Activated CD8-positive, alpha-beta T cell treated with anti-CD3 and anti-CD28 coated beads for 36 hours (primary cell): ENCODE measurements at regions not wholly inside any gene's neighbourhood (a gene's known extent, or its start where the extent isn't known, plus 50 kb on each side); places are given as distances from the start of the nearest gene placed in this dataset.
"Not testable (repeated sequence)": the region's sequence is repeated elsewhere in the genome, so short reads cannot be mapped to it uniquely, and the experiment has no call there.

Experiments
- ATAC-seq: fragments of 200-7000 bp; cut with Tn5 transposase; one replicate; pipeline ENCODE4 v1.10.0; 2021; ENCODE audit warnings: mild to moderate bottlenecking, moderate library complexity
- CTCF ChIA-PET: fragments of 350-600 bp; sonication (Branson Sonifier 250); formaldehyde crosslinking; loops from one replicate; lab custom pipeline; 2021; ENCODE audit warnings: antibody characterized with exemption; lab: Charles Lee
- POLR2A ChIA-PET: fragments of 350-600 bp; sonication (Branson Sonifier 250); formaldehyde crosslinking; loops from one replicate; lab custom pipeline; 2021; ENCODE audit warnings: antibody characterized with exemption; lab: Charles Lee
- DNase-seq: peaks from one replicate; pipeline ENCODE4 v3.0.0-alpha.2; 2020
- H3K27ac Mint-ChIP-seq: one replicate; pipeline ENCODE4 v1.8.0; 2021; ENCODE audit warnings: mild to moderate bottlenecking, mixed read lengths
- H3K27me3 Mint-ChIP-seq: one replicate; pipeline ENCODE4 v1.8.0; 2021; ENCODE audit warnings: mixed read lengths
- H3K36me3 Mint-ChIP-seq: one replicate; pipeline ENCODE4 v1.8.0; 2021; ENCODE audit warnings: low read depth, mixed read lengths
- H3K4me1 Mint-ChIP-seq: one replicate; pipeline ENCODE4 v1.8.0; 2021; ENCODE audit warnings: low read depth, mixed read lengths
- H3K4me3 Mint-ChIP-seq: one replicate; pipeline ENCODE4 v1.8.0; 2021; ENCODE audit warnings: mild to moderate bottlenecking, moderate library complexity, mixed read lengths
- H3K9me3 Mint-ChIP-seq: one replicate; pipeline ENCODE4 v1.8.0; 2021; ENCODE audit warnings: mixed read lengths
- intact Hi-C: fragments of 100-400 bp; cut with micrococcal nuclease; formaldehyde crosslinking; loops from one replicate; pipeline ENCODE4 v1.10.0; 2022

DNA sequence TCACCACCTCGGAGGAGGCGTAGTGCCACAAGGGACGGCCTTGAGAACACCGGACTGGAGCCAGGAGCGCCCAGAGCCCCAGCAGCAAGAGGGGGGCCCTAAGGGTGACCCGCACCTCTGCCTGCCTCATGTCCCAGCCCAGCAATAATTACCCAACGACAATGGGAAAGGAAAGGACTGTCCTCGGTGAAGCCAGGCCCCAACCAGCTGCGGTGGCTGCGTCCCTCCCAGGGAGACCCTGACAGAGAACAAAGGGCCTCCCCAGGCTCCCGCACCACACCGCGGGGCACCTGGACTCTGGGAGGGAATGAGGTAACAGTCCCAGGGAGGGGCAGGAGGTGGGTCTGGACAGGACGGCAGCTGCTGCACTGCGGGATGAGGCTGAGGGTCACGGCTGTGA is 493.4 kb downstream of the GOLGA6L6 start:
- H3K4me3 Mint-ChIP-seq, H3K4me1 Mint-ChIP-seq, H3K36me3 Mint-ChIP-seq, CTCF ChIA-PET, H3K27me3 Mint-ChIP-seq, POLR2A ChIA-PET, H3K27ac Mint-ChIP-seq, H3K9me3 Mint-ChIP-seq, intact Hi-C loops, ATAC-seq, DNase-seq: not testable (repeated sequence)

DNA sequence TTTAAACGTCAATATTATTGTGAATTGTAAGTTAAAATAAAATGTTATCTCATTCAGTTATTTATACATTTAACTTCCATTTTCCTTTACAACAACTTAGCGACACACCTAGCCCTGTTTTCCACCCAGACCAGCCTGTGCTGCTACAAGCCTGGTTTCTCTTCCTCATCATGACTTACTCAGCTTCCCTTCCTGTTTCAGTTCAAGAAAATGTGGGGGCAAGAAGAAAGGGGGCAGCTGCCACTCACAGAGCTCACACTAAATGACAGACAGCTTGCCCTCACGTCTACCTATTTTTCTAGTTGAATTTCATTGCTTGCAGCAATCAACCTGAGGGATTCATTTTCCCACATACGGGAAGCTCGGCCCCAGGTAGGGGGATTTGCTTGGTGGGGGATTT is 496.4 kb downstream of the GOLGA6L6 start:
- H3K36me3 Mint-ChIP-seq, H3K4me3 Mint-ChIP-seq, POLR2A ChIA-PET, H3K4me1 Mint-ChIP-seq, ATAC-seq, H3K9me3 Mint-ChIP-seq, CTCF ChIA-PET, DNase-seq, H3K27ac Mint-ChIP-seq, intact Hi-C loops, H3K27me3 Mint-ChIP-seq: not testable (repeated sequence)

DNA sequence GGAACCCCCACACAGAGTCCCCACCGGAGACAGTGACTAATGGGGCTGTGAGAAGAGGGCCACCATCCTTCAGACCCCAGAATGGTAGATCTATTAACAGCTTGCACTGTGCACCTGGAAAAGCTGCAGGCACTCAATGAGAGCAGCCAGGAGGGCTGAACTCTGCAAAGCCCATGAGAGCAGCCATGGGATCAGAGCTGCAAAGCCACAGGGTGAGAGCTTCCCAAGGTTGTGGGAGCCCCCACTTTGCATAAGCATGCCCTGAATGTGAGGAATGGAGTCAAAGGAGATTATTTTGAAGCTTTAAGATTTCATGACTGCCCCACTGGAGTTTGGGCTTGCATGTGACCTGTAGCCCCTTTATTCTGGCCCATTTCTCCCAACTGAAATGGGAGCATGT is 500.9 kb downstream of the GOLGA6L6 start:
- DNase-seq, H3K9me3 Mint-ChIP-seq, H3K27me3 Mint-ChIP-seq, H3K4me3 Mint-ChIP-seq, H3K36me3 Mint-ChIP-seq, intact Hi-C loops, ATAC-seq, POLR2A ChIA-PET, H3K27ac Mint-ChIP-seq, H3K4me1 Mint-ChIP-seq, CTCF ChIA-PET: not testable (repeated sequence)

DNA sequence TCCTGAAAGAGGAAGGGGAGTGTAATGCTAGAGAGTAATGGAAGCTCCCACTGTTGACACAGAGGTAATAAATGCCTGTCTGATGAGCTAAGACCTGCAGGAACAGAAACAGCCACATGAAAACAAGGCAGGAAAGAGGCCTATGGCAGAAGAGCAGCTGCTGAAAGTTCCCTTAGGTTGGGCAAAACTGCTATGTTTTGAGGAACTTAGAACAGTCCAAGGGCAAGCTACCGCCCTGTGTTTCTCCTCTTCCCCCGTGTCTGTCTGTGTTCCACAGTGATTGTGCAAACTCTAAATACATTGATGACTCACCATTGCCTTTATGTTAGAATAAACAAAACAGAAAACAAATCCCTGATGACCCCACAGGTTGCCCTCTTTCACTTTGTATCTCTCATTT is 516.6 kb downstream of the GOLGA6L6 start:
- H3K4me3 Mint-ChIP-seq, ATAC-seq, intact Hi-C loops, DNase-seq, H3K36me3 Mint-ChIP-seq, H3K27me3 Mint-ChIP-seq, H3K27ac Mint-ChIP-seq, POLR2A ChIA-PET, CTCF ChIA-PET, H3K4me1 Mint-ChIP-seq, H3K9me3 Mint-ChIP-seq: not testable (repeated sequence)

DNA sequence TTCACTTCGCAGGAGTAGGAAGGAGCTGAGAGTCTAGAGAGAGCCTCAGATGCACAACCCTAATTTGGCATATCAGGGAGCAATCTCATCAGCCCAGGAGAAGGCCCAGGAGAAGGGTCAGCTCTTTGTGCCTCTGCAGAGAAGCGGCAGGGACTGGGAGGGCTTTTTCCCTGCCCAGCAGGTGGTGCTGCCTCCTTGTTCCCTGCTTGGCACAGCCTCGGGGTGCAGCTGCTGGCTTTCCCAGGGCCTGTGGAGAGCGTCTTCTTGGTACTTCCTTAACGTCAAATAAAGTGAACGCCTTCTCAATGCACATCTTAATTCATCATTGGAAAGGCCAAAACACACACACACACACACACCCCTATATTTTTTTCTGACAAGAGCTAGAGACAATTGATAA is 519.3 kb downstream of the GOLGA6L6 start:
- H3K9me3 Mint-ChIP-seq, H3K36me3 Mint-ChIP-seq, H3K4me1 Mint-ChIP-seq, H3K27me3 Mint-ChIP-seq, ATAC-seq, CTCF ChIA-PET, intact Hi-C loops, H3K27ac Mint-ChIP-seq, DNase-seq, H3K4me3 Mint-ChIP-seq, POLR2A ChIA-PET: not testable (repeated sequence)

DNA sequence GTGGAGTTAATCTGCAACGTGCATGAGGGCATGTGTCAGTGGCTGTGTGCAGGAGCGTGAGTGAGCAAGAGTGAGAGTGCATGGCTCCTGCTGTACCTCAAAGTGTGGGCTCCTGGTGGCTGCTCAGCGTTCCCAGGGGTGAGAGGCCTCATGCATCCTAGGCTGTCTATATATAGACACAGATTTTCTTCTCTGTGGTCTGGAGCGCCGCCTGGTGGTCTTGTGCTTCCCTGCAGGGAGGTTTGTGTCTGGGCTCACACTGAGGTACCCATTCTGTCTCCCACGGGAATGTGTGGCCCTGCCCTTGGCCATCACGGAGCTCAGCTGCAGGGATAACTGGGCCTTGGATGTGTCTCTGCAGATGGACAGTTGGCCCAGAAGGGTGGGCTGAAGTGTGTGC is 520.2 kb downstream of the GOLGA6L6 start:
- intact Hi-C loops, CTCF ChIA-PET, H3K27ac Mint-ChIP-seq, H3K36me3 Mint-ChIP-seq, H3K4me1 Mint-ChIP-seq, H3K4me3 Mint-ChIP-seq, ATAC-seq, POLR2A ChIA-PET, H3K9me3 Mint-ChIP-seq, H3K27me3 Mint-ChIP-seq, DNase-seq: not testable (repeated sequence)

DNA sequence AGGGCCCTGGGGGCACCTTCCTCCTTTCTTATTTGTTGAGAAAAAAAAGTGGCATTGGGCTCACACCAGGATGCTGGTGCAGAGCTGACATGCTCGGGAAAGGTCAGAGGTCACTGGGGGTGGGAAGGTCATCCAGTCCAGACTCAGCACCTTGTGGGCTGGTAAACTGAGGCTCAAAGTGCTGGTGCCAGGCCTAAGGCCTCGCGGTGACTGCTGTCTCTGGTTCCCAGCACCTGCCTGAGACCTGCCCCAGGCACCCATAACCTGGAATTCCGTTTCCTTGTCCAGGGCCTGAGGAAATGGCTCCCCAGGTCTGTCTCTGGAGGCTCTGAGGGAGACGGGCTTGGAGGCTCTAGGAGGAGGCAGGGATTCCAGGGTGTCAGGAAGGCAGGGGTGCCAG is 521.0 kb downstream of the GOLGA6L6 start:
- CTCF ChIA-PET, ATAC-seq, H3K36me3 Mint-ChIP-seq, DNase-seq, H3K27ac Mint-ChIP-seq, H3K27me3 Mint-ChIP-seq, H3K4me3 Mint-ChIP-seq, H3K4me1 Mint-ChIP-seq, H3K9me3 Mint-ChIP-seq, POLR2A ChIA-PET, intact Hi-C loops: not testable (repeated sequence)

DNA sequence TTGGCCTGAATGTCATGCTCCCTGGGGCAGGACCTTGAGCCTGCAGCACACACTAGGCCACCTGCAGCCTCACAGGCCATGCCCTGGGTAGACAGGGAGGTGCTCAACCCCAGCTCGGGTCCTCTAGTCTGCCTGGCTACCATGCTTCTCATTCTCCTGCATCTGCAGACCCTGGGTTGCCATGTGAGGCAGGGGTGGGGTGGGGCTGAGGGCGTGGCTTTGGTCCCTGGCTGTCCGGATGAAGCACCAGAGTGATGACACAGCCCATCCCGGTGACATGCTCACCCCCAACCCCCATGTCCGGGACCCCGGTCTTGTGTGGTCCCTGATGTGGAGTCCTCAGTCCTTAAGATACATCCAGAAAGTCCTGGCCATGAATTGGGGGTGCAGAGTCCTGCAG is 521.8 kb downstream of the GOLGA6L6 start:
- CTCF ChIA-PET, ATAC-seq, H3K4me1 Mint-ChIP-seq, H3K9me3 Mint-ChIP-seq, POLR2A ChIA-PET, H3K36me3 Mint-ChIP-seq, DNase-seq, H3K27ac Mint-ChIP-seq, intact Hi-C loops, H3K4me3 Mint-ChIP-seq, H3K27me3 Mint-ChIP-seq: not testable (repeated sequence)

DNA sequence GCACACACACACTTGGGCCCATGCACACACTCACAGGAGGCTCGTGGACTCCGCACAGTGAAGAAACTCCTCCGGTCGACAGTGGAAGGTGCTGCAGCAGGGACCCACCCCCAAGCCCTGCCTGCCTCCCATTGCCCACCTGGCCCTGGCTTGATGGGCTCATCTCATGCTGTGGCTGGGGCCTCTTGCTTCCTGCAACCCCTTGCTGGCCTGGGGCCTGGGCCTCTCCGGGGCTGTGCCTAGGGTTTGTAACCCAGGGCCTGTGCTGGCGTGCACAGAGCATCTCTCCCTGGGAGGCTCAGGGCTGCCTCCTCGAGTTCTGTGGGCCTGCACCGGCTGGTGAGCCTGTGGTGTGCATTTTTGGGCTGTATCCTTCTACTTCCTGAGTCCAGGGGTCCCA is 524.0 kb downstream of the GOLGA6L6 start:
- intact Hi-C loops, CTCF ChIA-PET, ATAC-seq, H3K9me3 Mint-ChIP-seq, H3K4me1 Mint-ChIP-seq, H3K36me3 Mint-ChIP-seq, H3K4me3 Mint-ChIP-seq, H3K27me3 Mint-ChIP-seq, H3K27ac Mint-ChIP-seq, DNase-seq, POLR2A ChIA-PET: not testable (repeated sequence)

DNA sequence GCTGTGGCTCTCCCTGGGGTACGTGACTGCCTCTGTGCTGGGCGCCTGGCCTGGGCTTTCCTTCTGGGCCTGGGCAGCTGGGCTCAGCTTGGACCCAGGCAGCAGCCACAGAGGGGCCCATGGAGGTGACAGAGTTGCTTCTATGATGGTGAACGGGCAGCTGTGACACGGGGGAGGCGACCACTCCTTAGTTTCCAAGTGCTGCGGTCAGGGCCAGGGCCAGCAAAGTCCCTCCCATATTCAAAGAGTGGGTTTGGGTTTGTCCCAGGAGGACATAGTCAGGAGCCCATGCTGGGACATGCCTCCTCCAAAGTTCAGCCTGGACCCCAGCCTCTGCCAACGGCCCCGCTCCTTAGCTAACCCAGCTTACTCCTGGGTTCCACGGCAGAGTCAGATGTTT is 524.7 kb downstream of the GOLGA6L6 start:
- H3K36me3 Mint-ChIP-seq, H3K9me3 Mint-ChIP-seq, H3K27ac Mint-ChIP-seq, POLR2A ChIA-PET, H3K4me3 Mint-ChIP-seq, H3K4me1 Mint-ChIP-seq, DNase-seq, H3K27me3 Mint-ChIP-seq, ATAC-seq, CTCF ChIA-PET, intact Hi-C loops: not testable (repeated sequence)

DNA sequence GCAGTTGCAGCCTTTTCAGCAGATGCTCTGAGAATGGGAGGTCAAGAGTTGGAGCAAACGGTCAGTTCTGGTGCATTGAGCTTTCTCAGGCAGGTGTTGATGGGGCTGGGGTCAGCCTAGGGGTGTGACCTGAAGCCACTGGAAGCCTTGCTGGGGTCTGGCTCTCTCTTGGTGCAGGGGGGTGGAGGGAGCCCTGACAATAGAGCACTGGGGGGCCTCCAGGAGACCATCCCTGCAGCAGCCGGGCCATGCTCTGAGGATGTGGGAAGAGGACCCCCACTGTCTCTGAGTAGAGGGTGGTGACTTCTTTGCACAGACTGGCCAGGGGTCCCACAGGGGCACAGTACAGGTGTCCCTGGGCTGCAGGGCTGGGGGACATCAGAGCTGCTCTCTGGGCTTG is 528.8 kb downstream of the GOLGA6L6 start:
- CTCF ChIA-PET, H3K4me1 Mint-ChIP-seq, ATAC-seq, H3K9me3 Mint-ChIP-seq, DNase-seq, H3K36me3 Mint-ChIP-seq, H3K27me3 Mint-ChIP-seq, H3K4me3 Mint-ChIP-seq, POLR2A ChIA-PET, intact Hi-C loops, H3K27ac Mint-ChIP-seq: not testable (repeated sequence)

DNA sequence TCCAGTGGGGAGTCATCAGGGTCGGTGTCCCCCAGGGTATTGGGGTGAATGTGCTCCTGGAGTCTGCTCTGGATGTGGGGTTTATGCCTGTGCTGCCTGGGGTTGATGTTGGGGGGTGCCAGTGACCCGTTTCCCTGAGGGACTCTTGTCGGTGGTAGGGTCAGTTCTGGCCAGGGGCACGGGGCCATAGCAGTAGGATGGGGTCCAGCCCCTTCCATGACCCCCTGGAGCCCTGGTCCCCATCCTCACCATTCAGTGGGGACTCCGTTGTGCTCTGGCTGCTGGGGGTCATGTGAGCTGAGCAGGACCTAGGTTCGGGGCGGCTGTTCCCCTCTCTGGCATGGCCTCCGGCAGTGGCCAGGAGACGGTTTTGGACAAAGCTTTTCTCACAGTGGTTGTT is 530.8 kb downstream of the GOLGA6L6 start:
- H3K9me3 Mint-ChIP-seq, POLR2A ChIA-PET, DNase-seq, H3K36me3 Mint-ChIP-seq, H3K27me3 Mint-ChIP-seq, H3K27ac Mint-ChIP-seq, H3K4me1 Mint-ChIP-seq, ATAC-seq, intact Hi-C loops, CTCF ChIA-PET, H3K4me3 Mint-ChIP-seq: not testable (repeated sequence)

DNA sequence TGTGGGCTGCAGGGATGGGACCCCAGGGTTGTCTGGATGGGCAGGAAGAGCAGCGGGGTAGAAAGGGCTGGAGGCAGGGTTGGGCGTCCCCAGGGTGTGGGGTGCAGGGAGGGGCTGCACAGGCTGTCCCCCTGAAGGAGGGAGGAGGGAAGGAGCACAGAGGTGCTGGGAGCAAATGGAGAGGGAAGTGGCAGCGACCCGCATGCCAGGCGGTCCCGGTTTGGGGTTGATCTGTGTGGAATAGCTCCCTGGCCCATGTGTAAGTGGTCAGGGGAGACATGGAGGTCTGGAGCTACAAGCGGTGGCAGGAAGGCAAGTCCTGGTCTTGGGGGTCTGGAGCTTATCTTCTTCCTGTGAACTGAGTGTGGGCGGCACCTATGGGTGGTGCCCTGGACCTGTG is 532.0 kb downstream of the GOLGA6L6 start:
- DNase-seq, H3K9me3 Mint-ChIP-seq, H3K4me3 Mint-ChIP-seq, POLR2A ChIA-PET, intact Hi-C loops, H3K36me3 Mint-ChIP-seq, H3K27me3 Mint-ChIP-seq, H3K27ac Mint-ChIP-seq, ATAC-seq, H3K4me1 Mint-ChIP-seq, CTCF ChIA-PET: not testable (repeated sequence)
